DND-41 (cell line): ENCODE measurements at regions not wholly inside any gene's neighbourhood (a gene's known extent, or its start where the extent isn't known, plus 50 kb on each side); places are given as distances from the start of the nearest gene placed in this dataset.

Experiments
- EZH2 ChIP-seq: IDR thresholded peaks from 3 replicates; pipeline ENCODE4 v1.6.1; 2012; ENCODE audit warnings: borderline replicate concordance, low read depth, mild to moderate bottlenecking, moderate library complexity, low read length, inconsistent platforms; ENCODE audit not compliant: severe bottlenecking
- TF ChIP-seq, protein P1 (sequence below): IDR thresholded peaks from 2 replicates; pipeline ENCODE4 v1.5.1; 2012; ENCODE audit warnings: borderline replicate concordance, low read length, moderate library complexity, mild to moderate bottlenecking; ENCODE audit not compliant: poor library complexity, severe bottlenecking; ENCODE audit errors: extremely low read depth

DNA sequence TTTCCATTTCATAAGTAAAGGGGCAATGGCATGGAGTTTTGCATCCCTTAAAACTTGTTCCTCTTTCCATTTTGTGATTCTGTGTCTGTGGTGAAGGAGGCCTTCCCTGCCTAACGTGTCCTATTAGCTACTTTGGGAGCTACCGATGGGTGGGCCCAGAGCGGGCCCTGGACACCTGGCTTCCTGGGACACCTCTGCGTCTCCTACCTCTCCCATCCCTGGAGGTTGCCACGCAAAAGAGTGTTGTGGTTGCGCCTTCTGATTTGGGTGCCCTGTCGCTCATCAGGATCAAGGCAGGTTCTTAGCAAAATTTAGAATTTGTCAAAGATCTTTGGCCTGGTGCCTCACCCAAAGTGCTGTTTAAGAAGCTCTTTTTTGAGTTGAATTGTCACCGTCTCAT is 116.4 kb upstream of the CACNA1E start:
- TF ChIP-seq, protein P1, sequence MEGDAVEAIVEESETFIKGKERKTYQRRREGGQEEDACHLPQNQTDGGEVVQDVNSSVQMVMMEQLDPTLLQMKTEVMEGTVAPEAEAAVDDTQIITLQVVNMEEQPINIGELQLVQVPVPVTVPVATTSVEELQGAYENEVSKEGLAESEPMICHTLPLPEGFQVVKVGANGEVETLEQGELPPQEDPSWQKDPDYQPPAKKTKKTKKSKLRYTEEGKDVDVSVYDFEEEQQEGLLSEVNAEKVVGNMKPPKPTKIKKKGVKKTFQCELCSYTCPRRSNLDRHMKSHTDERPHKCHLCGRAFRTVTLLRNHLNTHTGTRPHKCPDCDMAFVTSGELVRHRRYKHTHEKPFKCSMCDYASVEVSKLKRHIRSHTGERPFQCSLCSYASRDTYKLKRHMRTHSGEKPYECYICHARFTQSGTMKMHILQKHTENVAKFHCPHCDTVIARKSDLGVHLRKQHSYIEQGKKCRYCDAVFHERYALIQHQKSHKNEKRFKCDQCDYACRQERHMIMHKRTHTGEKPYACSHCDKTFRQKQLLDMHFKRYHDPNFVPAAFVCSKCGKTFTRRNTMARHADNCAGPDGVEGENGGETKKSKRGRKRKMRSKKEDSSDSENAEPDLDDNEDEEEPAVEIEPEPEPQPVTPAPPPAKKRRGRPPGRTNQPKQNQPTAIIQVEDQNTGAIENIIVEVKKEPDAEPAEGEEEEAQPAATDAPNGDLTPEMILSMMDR = no peak
- TF ChIP-seq EZH2 = no peak
